HG03064 (cell line): ENCODE measurements at regions not wholly inside any gene's neighbourhood (a gene's known extent, or its start where the extent isn't known, plus 50 kb on each side); places are given as distances from the start of the nearest gene placed in this dataset.
"Not testable (repeated sequence)": the region's sequence is repeated elsewhere in the genome, so short reads cannot be mapped to it uniquely, and the experiment has no call there.

ENCODE experiments used
- ATAC-seq: cut with Tn5 transposase; IDR thresholded peaks from one replicate; pipeline ENCODE4 v1.9.1; 2021; ENCODE audit warnings: low read depth; ENCODE audit not compliant: unreplicated experiment

DNA sequence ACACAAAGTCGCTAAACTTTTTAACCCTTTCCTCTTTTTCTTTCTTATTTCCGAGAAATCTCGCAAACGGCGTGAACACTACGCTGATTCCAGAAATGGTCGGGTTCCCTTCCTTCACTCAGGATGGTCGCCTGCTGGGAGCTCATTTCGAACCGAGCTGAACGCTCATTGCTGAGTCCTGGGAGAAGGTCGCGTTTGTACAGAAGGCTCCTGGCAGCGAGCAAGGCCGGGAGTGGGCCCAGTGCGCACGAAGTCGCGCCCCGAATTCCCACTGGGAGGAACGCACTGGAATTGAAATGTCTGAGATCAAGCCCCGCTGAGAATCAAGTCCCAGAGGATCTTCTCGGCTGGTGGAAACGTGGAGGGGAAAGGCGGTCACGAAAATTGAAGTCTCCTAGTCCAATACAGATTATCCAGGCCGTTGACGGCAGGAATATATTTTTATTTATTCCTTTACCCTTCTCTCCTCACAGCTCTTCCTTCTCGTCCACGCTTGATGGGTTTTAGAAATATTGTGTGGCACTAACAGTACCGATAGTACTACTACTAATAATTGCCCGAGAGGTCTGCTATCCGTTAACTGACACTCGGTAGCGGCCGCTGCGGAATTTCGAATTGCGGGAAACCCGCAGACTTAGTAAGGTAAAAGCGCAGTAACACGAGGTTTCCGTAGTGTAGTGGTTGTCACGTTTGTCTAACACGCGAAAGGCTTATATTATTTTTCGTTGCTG lies 207.2 kb upstream of the ZNF184 start:
- ATAC-seq = peak; percentile 15

DNA sequence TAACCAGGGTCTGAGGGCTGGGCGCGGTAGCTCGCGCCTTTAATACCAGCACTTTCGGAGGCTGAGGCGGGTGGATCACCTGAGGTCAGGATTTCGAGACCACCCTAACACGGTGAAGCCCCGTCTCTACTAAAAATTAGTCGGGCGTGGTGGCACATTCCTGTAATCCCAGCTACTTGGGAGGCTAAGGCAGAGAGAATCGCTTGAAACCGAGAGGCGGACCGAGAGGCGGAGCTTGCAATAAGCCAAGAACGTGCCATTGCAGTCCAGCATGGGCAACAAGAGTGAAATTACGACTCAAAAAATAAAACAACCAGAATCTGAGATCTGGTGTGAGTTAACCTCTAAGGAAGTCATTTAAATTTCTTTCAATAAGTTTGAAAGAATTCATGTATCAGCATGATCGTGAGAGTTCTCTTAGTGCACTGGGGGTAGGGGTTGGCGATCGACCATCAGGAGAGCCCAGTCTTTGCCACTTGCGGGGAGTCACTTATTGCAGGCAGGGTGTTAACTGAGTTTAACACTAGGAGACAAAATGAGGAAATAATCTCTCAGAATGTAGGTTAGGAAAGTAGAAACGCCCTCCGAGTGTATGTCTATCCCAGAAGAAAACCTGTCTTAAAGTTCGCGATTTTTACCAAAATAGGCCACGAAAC lies 206.5 kb upstream of the ZNF184 start:
- no peak for ATAC-seq

DNA sequence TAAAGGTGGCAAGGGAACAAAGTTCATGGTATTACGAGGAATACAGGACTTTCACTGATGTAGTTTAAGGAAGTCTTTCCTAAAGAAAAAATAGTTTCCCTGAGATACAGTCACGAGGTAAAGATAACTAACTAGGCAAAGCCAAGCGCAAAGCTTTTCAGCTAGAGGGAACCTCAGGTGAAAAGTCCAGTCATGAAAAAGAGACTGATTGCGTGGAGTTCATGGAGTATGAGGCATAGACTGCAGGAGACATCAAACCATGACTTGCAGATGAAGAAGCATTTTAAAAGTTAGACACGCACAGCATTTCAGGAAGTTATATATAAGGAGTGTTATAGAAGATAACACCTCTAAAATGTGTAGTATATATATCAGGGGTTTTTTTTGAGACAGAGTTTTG lies 205.6 kb upstream of the ZNF184 start:
- no peak for ATAC-seq

DNA sequence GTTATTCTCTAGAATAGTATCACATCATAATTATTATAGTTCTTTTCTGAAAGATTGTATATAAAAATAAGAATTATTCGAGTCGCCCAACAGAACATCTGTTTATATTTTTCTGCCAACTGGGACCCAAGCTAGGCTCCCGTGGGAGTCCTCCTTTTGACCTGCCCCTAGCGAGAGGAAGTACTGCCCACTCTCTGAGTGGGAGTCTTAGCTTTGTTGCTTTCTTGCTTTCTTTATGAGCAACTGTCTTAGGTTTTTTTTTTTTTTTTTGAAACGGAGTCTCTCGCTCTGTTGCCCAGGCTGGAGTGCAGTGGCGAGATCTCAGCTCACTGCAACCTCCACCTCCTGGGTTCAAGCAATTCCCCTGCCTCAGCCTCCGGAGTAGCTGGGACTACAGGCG lies 202.0 kb upstream of the ZNF184 start:
- ATAC-seq = no peak

DNA sequence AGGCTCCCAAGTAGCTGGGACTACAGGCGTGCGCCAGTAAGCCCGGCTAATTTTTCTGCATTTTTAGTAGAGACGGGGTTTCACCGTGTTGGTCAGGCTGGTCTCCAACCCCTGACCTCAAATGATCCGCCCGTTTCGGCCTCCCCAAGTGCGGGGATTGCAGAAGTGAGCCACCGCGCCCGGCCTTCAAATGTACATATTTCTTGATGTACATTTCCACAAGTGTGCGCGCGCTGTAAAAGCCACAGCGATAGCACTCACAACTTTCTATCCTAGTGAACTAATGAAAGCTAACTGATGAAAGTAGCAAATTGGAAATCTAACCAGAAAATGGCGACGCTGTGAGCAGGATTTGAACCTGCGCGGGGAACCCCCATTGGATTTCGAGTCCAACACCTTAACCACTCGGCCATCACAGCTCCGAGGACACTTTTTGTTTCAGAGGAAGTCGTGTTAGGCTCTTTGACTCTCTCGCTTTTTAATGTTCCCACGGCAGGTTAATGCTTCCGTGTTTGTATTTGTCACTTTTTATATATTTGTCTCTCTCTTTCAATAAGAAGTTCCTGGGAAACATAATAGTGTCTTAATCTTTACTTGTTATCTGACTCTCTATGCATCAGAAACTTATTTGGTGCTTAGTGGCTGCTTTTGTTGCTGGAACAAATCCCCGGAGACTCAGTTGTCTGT lies 199.4 kb upstream of the ZNF184 start:
- peak; percentile 54 for ATAC-seq

DNA sequence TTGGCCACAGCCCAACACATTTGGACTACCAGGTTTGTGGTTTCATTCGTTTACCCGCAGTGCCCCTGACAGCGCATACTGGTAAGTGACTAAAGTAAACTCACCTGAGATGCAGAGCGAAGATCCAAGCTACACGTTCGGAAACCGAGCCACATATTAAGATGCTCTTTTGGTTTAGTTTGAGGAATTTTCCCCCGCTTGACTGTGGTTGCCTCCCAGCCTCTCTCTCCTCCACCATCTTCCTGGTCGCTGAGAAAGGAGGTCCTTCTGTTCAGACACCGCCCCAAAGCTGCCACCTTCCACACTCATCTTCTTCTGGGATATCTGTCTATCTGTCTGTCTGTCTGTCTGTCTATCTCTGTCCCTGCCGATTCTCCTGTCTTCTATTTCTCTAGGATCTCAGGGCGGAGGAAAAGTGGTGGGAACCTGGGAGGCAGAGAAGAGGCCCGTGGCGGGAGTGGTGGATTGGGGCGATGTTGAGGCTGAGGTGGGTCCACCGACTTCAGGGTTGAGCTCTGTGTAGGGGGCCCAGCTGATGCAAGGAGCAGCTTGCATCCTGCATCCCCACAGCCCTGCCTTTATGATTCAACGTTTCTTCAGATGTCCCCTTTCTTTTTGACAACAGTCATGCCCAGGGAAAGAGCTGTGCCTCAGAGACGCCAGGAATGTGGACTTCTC lies 196.9 kb upstream of the ZNF184 start:
- no peak for ATAC-seq

DNA sequence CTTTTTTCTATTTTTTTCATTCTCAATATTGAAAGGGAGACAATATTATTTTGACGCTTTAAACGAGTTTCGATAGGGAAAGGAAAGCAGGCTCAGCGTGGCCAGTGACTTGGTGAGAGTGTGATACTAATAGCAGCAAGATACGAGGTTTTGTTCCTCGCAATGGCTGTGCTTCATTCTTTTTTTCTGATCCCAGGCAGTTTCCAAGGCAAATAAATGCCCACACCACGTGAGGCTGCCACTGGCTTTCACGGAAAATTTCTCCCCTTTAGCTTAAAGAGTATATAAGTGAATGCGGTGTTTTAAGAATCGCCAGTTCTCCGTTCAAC lies 196.4 kb upstream of the ZNF184 start:
- ATAC-seq = no peak

DNA sequence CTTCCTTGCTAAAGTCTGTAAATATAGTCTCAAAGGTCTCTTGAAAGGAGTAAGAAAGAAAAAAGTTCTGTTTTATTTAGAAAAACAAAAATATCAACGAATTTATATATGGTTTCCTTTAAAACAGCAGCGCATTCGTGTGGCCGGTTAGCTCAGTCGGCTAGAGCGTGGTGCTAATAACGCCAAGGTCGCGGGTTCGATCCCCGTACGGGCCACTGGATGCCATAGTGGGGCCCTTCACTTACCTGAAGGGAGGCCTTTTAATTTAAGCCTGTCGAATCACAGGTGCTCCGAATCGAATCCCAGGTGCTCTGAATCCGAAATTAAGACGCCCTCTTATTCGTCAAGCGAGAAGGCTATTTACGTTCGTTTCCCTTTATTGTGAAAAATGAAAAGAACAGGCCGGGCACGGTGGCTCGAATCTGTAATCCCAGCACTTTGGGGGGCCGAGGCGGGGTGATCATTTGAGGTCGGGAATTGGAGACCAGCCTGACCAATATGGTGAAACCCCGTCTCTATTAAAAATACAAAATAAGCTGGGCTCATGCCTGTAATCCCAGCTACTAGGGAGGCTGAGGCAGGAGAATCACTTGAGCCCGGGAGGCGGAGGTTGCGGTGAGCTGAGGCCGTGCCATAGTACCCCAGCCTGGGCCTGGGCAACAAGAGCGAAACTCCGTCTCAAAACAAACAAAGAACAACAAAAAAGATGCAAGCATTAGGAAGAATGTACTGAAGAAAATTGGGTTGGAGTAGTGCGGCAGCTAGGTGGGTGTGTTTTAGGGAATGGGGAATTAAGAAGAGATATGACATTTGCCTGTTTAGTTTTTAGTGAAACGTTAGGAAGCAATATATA lies 195.8 kb upstream of the ZNF184 start:
- no peak for ATAC-seq

DNA sequence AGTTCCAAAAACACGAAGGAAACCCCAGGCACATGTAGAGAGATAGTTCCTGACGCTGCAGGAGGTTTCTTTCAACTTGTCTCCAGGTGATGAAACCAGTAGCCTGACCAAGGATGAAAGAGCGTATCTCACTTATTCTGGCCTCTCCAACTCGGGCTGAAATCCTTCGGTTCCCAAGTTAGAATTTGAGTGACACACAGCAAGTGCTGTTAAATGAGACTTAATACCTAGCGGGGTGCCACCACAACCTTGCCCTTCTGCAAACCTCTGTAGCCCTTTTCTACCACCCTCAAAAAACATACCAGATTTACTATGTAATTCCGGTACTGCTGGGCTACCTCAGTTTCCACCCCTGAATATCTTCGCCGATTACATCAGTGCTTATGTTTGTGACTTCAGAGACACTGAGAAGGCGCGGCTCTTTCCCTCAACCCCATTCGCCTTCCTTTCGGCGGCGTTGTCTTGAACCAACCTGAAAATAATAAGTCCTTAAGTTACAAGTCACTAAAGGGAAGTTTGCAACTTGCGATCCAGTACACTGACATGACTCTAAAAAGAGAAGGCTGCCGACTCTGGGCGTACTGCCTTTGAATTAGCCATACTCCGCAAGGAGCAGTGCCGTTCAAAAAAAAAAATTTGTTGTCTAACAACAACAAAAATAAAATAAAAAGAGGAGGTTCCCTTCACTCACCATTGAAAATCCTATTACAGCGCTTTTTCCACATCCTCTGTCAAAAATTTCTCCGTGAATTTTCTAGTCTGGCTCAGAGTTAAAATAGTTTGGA lies 194.9 kb upstream of the ZNF184 start:
- ATAC-seq = no peak

DNA sequence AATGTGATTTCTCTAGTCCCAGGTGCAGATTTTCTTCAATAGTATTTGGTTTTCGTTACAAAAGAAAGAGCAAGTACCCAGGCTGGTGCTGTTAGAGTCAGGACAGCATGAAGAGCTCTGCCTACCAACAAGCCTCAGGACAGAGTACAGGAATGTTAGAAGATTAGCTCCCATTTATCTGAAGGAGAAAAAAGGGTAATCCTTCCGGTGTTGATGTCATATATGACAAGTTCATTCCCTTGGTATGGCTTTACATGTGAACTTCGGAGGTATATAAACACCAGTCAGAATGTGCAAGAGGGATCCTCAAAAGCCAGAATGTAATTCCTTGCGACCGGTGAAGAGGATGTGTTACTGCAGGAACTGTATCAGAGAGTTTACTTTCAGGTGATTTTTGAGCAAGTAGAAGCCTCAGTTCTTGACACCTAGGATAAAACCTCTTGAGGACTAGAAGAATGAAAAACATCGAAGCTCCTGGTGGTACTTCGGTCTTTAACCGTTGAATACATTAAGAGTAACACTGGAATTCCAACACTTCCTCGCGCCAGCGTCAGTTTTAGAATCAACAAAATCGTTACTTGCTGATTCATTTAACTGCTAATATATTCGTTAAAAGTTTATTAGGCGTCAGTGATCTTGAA lies 194.2 kb upstream of the ZNF184 start:
- ATAC-seq = no peak

DNA sequence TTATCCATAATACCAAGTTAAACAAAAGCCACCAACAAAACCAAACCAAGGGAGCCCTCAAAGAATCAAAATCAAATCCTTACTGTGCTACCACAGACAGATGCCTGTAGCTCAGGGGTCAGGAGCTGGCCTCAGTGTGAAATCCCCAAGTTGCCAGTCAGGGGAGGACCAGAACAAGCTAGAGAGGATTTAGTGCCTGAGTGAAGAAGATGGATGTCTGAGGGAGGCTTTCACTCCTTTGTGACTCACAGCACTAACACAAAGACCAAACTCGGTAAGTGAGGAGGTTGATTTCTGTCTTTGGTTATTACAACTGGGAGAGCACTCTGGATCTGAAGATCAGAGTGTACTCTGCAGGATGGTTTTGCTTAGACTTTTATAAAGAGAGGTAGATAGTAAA lies 189.9 kb upstream of the ZNF184 start:
- no peak for ATAC-seq

DNA sequence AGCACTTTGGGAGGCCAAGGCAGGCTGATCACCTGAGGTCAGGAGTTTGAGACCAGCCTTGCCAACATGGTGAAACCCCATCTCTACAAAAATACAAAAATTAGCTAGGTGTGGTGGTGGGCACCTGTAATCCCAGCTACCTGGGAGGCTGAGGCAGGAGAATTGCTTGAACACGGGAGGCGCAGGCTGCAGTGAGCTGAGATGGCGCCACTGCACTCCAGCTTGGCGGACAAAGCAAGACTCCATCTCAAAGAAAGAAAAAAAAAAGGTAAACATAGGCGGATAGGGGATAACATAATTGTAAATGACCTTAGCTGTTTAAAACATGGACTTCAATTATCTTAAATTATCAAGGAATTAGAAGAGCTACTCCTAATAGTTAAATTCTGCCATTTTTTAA lies 189.3 kb upstream of the ZNF184 start:
- ATAC-seq = not testable (repeated sequence)

DNA sequence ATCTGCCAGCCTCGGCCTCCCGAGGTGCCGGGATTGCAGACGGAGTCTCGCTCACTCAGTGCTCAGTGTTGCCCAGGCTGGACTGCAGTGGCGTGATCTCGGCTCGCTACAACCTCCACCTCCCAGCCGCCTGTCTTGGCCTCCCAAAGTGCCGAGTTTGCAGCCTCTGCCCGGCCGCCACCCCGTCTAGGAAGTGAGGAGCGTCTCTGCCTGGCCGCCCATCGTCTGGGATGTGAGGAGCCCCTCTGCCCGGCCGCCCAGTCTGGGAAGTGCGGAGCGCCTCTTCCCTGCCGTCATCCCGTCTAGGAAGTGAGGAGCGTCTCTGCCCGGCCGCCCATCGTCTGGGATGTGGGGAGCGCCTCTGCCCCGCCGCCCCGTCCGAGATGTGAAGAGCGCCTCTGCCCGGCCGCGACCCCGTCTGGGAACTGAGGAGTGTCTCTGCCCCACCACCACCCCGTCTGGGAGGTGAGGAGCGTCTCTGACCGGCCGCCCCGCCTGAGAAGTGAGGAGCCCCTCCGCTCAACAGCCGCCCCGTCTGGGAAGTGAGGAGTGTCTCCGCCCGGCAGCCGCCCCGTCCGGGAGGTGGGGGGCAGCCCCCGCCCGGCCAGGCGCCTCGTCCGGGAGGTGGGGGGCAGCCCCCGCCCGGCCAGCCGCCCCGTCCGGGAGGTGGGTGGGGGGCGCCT lies 180.4 kb upstream of the ZNF184 start:
- not testable (repeated sequence) for ATAC-seq

DNA sequence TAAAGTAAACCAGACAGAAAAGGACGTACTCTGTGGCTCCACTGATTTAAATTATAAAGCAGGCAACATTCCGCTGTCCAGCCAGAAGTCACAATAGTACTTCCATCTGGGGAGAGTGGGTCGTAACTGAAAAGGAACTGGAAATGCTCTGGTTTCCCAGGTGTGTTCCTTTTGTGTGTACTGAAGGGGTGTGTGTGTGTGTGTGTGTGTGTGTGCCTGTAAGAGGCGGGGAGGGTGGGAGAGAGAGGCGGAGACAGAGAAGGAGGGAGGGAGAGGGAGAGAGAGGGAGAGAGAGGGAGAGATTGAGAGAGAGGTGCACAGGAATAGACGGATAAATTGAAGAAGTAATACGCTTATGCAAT lies 178.4 kb upstream of the ZNF184 start:
- ATAC-seq = no peak

DNA sequence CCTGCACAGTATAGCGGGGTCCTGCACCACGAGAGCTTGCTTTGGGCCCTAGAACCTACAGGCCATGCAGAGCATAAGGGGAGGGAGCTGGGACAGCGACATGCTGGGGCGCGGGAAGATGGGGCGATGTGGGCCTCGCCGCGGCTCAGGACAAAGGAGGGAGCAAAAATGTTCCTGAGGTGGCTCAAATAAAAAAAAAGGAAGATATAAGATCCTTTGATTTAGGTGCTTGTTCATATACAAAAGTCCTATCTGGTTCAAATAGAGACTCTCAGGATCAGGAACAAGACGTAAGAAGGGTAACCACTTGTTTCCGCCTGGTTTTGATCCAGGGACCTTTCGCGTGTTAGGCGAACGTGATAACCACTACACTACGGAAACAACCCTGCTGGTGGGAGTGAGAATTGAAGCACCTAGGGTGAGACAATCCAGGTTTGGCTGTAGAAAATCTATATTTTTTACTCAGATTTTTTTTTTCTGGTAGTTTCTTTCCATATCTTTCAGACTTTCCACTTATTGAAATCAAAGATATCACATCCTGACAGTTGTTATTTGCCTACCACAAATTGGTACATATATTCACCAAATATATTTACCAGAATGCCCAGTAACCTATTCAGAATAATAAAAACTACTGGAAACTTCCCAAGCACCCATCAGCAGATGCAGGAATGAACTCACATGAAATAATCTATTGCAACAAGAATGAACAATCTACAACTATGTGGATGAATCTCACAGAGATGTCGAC lies 177.9 kb upstream of the ZNF184 start:
- ATAC-seq = no peak

DNA sequence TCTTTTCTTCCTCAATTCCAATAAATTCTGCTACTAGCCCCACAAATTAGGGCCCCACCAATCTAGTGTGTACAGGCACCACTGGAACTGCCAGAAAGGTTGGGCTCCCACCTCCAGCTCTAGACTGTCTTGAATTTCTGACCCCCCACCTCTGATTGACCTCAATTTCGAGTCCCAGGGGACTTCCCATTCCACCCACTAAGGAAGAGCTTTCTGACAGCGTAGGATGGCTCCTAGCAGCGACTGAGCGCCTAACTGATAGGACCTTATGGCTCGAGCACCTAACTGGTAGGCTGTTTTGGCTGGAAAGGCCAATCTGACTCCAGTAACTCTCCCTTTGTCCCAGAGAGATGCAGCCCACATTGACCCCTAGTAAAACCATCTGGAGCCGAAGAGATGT lies 171.6 kb upstream of the ZNF184 start:
- no peak for ATAC-seq

DNA sequence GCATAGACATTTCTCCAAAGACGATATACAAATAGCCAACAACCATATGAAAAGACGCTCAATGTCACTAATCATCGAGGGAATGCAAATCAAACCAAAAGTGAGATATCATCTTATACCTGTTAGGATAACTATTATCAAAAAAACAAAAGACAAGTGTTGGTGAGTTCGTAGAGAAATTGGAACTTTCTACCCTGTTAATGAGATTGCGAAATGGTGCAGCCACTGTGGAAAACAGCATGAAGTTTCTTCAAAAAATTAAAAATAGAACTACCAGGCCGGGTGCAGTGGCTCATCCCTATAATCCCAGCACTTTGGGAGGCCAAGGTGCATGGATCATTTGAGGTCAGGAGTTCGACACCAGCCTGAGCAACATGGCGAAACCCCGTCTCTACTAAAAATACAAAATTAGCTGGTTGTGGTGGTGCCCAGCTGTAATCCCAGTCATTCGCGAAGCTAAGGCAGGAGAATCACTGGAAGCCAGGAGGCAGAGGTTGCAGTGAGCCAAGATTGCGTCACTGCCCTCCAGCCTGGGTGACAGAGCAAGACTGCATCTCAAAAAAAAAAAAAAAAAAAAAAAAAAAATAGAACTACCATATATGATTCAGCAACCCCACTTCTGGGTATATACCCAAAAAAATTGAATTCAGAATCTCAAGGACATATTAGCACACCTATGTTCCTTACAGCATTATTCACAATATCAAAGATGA lies 170.0 kb upstream of the ZNF184 start:
- no peak for ATAC-seq
